Naive thymus-derived CD4-positive, alpha-beta T cell (primary cell): ENCODE measurements at regions not wholly inside any gene's neighbourhood (a gene's known extent, or its start where the extent isn't known, plus 50 kb on each side); places are given as distances from the start of the nearest gene placed in this dataset.

ENCODE experiments used
- ATAC-seq: fragments of 150-1000 bp; cut with Tn5 transposase; 2 replicates; pipeline ENCODE4 v1.10.0; 2021; ENCODE audit warnings: mild to moderate bottlenecking, moderate library complexity
- CTCF ChIA-PET: fragments of 350-600 bp; sonication (Branson Sonifier 250); formaldehyde crosslinking; loops from one replicate; lab custom pipeline; 2021; ENCODE audit warnings: antibody characterized with exemption; lab: Charles Lee
- POLR2A ChIA-PET: fragments of 350-600 bp; sonication (Branson Sonifier 250); formaldehyde crosslinking; loops from one replicate; lab custom pipeline; 2021; ENCODE audit warnings: antibody characterized with exemption, inconsistent platforms; lab: Charles Lee
- DNase-seq, 9 donors: peaks; one replicate each; pipeline versions ENCODE4 v3.0.0 to v3.0.0-alpha.2; 2020 to 2022; ENCODE audit warnings: mixed read lengths in 1 of 9
- H3K27ac ChIP-seq: one replicate; pipeline ENCODE4 v1.7.0; 2013; ENCODE audit warnings: mild to moderate bottlenecking, low read depth, low read length, moderate library complexity
- H3K27me3 ChIP-seq, 2 donors: one replicate each; pipeline ENCODE4 v1.7.0; 2013; ENCODE audit warnings: low read length in 2 of 2, mild to moderate bottlenecking in 2 of 2, moderate library complexity in 2 of 2; ENCODE audit not compliant: control insufficient read depth in 2 of 2, insufficient read depth in 2 of 2
- H3K36me3 ChIP-seq, 3 experiments: 1 replicate in 2 of 3; 2 replicates in 1 of 3; pipeline ENCODE4 v1.7.0; 2013; ENCODE audit warnings: low read length in 3 of 3, mild to moderate bottlenecking in 3 of 3, moderate library complexity in 1 of 3; ENCODE audit not compliant: insufficient read depth in 3 of 3, control insufficient read depth in 2 of 3
- H3K4me1 ChIP-seq, 2 donors: one replicate each; pipeline ENCODE4 v1.7.0; 2013; ENCODE audit warnings: low read length in 2 of 2, mild to moderate bottlenecking in 2 of 2, moderate library complexity in 1 of 2; ENCODE audit not compliant: control insufficient read depth in 2 of 2, insufficient read depth in 2 of 2
- H3K4me3 ChIP-seq: 2 replicates; pipeline ENCODE4 v1.7.0; 2013; ENCODE audit warnings: mild to moderate bottlenecking, low read length
- H3K9me3 ChIP-seq, 3 experiments: 1 replicate in 2 of 3; 2 replicates in 1 of 3; pipeline ENCODE4 v1.7.0; 2013; ENCODE audit warnings: low read length in 3 of 3; ENCODE audit not compliant: control insufficient read depth in 2 of 3
- H3K27ac Mint-ChIP-seq, 9 donors: one replicate each; pipeline ENCODE4 v1.8.0; 2020 to 2022; ENCODE audit warnings: mixed read lengths in 9 of 9, mild to moderate bottlenecking in 8 of 9, moderate library complexity in 5 of 9, inconsistent platforms in 2 of 9
- H3K27me3 Mint-ChIP-seq, 5 donors: one replicate each; pipeline ENCODE4 v1.8.0; 2021 to 2022; ENCODE audit warnings: mixed read lengths in 5 of 5, mild to moderate bottlenecking in 1 of 5
- H3K36me3 Mint-ChIP-seq, 5 donors: one replicate each; pipeline ENCODE4 v1.8.0; 2020 to 2022; ENCODE audit warnings: mixed read lengths in 5 of 5, mild to moderate bottlenecking in 3 of 5, inconsistent platforms in 1 of 5
- H3K4me1 Mint-ChIP-seq, 7 donors: one replicate each; pipeline ENCODE4 v1.8.0; 2020 to 2022; ENCODE audit warnings: mixed read lengths in 7 of 7, mild to moderate bottlenecking in 3 of 7, inconsistent platforms in 1 of 7
- H3K4me3 Mint-ChIP-seq, 10 donors: one replicate each; pipeline ENCODE4 v1.8.0; 2020 to 2022; ENCODE audit warnings: mild to moderate bottlenecking in 10 of 10, mixed read lengths in 10 of 10, moderate library complexity in 6 of 10, inconsistent platforms in 2 of 10
- H3K9me3 Mint-ChIP-seq, 11 donors: one replicate each; pipeline ENCODE4 v1.8.0; 2020 to 2022; ENCODE audit warnings: mixed read lengths in 11 of 11, mild to moderate bottlenecking in 4 of 11, inconsistent platforms in 1 of 11, moderate library complexity in 1 of 11
- intact Hi-C, 2 donors: fragments of 100-400 bp; cut with micrococcal nuclease; formaldehyde crosslinking; loops; one replicate each; pipeline ENCODE4 v1.15.1; 2023

DNA sequence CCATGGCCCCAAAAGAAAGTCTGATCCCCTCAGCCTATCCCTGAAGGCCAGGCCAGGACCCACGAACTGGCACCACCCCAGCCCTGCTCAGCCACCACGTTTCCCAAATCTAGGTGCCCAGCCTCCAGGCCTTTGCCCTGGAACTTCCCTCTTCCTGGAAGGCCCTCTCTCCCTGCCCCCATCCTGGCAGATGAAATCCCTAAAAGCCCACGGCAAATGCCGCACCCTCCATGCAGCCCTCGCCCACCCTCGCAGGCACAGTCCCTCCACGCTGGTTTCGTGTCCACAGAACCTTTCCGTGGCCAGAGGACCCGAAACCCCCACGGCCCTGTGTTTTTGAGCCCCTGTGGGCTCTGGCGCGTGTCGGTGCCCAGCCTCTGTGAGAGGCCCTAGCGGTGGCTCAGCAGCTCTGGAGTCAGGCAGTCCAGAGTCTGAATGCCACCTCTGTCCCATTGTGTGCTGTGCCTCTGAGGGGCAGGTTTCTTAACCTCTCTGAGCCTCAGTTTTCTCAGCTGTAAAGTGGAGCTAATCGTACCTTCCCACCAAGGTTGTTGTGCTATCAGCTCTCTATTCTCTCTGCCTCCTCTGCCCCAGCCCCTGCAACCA lies 138.5 kb upstream of the IQSEC1 start:
- H3K4me1 ChIP-seq, result no peaks in the 10 kb centered on the region
- H3K27ac ChIP-seq, result no peak overlapping the region
- no peaks in the 10 kb centered on the region for H3K9me3 Mint-ChIP-seq
- no peak overlapping the region for H3K27ac Mint-ChIP-seq
- H3K4me3 ChIP-seq, result no peak overlapping the region
- peaks cover 0 to under 1% of the 10 kb centered on the region in 2 donors for H3K27me3 ChIP-seq
- H3K36me3 ChIP-seq, result no peaks in the 10 kb centered on the region
- DNase-seq (no peak), ATAC-seq (no peak)
- ChIA-PET CTCF (no interaction called here), POLR2A (no interaction called here)
- H3K9me3 ChIP-seq, result no peaks in the 10 kb centered on the region
- H3K27me3 Mint-ChIP-seq, result peaks cover under 1 to 13% (median 9%) of the 10 kb centered on the region in 5 donors
- H3K36me3 Mint-ChIP-seq, result no peaks in the 10 kb centered on the region
- H3K4me1 Mint-ChIP-seq, result no peaks in the 10 kb centered on the region
- no peak overlapping the region for H3K4me3 Mint-ChIP-seq
- intact Hi-C loops, result no loop called here

DNA sequence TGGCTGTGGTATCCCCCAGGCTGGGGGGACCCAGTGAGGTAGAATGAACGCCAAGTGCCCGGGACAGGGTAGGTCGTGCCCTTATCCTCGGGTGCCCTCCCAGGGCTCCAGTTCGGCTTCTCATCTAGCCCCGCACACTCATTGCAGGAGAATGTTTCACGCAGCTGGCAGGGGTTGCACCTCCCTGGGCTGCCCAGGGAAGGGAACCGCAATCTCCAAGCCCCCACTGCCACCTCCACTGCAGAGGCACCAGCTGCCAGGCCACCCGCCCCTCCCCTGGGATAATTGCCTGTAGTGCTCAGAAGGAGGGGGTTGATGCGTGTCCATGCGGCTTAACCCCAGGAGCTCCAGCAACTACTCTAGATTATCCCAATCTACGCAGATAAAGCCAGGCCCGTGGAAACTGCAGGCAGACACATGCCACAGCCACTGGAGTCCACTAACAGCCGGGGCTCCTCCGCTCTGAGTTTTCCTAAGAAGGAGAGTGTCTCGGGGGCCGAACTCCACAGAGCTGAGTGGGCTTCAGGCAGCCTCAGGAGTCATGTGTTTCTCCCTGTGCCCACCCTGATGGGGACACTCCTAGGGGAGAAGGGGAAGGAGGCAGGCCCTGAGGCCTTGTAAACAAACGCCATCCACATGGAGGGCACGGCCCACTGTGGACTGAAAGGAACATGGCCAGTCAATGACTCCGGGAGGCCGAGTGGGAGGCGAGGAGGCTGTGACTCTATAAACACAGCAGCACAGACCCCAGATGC lies 137.2 kb upstream of the IQSEC1 start:
- H3K27me3 ChIP-seq, result peaks cover 0 to 3% of the 10 kb centered on the region in 2 donors
- H3K36me3 Mint-ChIP-seq, result no peaks in the 10 kb centered on the region
- no peak overlapping the region for H3K27ac ChIP-seq
- H3K9me3 ChIP-seq, result no peaks in the 10 kb centered on the region
- ChIA-PET CTCF (no interaction called here), POLR2A (no interaction called here)
- H3K36me3 ChIP-seq, result no peaks in the 10 kb centered on the region
- H3K4me1 ChIP-seq, result no peaks in the 10 kb centered on the region
- no peak overlapping the region for H3K4me3 ChIP-seq
- H3K9me3 Mint-ChIP-seq, result no peaks in the 10 kb centered on the region
- H3K4me1 Mint-ChIP-seq, result peaks cover 0 to 3% (median 0%) of the 10 kb centered on the region in 7 donors
- ATAC-seq (no peak), DNase-seq (no peak)
- H3K27ac Mint-ChIP-seq, result no peak overlapping the region
- intact Hi-C loops, result no loop called here
- no peak overlapping the region for H3K4me3 Mint-ChIP-seq
- H3K27me3 Mint-ChIP-seq, result peaks cover 13 to 24% (median 19%) of the 10 kb centered on the region in 5 donors

DNA sequence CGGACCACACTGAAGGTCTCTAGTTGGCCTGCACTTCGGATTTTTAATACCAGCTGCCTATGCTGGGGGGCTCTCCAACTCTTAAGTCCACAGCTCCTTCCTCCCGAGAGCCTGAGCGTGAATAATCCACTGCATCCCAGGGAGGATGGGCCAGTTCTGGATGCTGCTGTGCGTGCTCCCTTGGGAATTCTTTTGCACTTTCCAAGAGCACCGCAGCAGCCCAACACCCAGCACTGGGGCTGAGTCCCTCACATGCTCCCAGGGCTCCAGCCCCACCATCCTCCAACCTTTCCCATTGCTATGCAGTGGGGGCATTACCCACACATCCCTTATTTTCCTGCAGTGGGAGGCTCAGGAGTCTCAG lies 136.4 kb upstream of the IQSEC1 start:
- Histone ChIP-seq H3K4me1 (no peaks in the 10 kb centered on the region), H3K36me3 (no peaks in the 10 kb centered on the region), H3K27ac (no peak overlapping the region), H3K27me3 (peaks cover 0 to 3% of the 10 kb centered on the region in 2 donors), H3K9me3 (no peaks in the 10 kb centered on the region), H3K4me3 (no peak overlapping the region)
- Mint-ChIP-seq H3K9me3 (no peaks in the 10 kb centered on the region), H3K4me3 (no peak overlapping the region), H3K27me3 (peaks cover 20 to 32% (median 27%) of the 10 kb centered on the region in 5 donors), H3K27ac (no peak overlapping the region), H3K4me1 (peaks cover 0 to 7% (median 4%) of the 10 kb centered on the region in 7 donors), H3K36me3 (no peaks in the 10 kb centered on the region)
- ChIA-PET POLR2A (no interaction called here), CTCF (no interaction called here)
- no peak for ATAC-seq
- intact Hi-C loops, result no loop called here
- DNase-seq, result no peak

DNA sequence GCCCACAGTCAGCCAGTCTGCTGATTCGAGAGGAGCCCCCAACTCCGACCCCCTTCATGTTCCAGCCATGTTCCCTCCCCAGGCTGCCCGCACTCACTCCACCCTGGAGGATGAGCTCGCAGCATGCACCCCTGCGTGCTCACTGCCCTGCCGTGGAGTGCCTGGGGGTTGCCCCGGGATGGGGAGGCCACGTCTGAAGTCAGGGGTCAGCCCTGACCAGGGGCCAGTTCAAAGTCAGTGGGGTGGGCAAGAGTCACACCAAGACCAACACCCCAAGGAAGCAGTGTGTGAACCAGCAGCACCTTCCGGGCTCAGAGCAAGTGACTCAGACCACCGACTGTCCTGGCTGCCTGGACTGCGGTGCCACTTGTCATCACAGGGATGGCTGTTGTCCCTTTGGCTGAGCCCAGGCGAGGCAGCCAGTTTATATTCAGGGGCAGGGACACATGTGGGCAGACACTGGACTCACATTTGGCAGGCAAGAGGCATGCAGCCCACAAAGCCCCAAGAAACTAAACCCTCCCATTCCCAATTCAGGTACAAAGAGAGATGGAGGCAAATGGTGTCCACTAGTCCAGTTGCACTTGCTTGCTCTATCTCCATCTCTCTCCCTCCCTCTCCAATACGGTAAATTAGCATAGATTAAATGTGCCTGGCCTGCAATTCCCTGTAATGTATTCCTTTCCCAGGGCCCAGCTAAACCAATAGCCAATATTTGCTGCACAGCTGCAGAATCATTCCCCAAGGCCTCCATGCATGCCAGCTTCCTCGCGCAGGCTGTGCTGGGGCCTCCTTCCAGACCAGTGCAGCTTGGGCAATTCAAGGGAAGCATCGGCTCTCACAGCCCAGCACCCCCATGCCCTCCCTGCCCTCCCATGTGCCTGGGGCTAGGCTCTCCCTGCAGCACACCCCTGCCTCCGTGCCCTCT lies 135.7 kb upstream of the IQSEC1 start:
- no peak overlapping the region for H3K27ac ChIP-seq
- ATAC-seq (no peak), DNase-seq (no peak)
- no peaks in the 10 kb centered on the region for H3K9me3 Mint-ChIP-seq
- H3K4me3 Mint-ChIP-seq, result no peak overlapping the region
- peaks cover 0 to 11% (median 7%) of the 10 kb centered on the region in 7 donors for H3K4me1 Mint-ChIP-seq
- intact Hi-C loops, result no loop called here
- ChIA-PET CTCF (no interaction called here), POLR2A (no interaction called here)
- no peak overlapping the region for H3K4me3 ChIP-seq
- H3K36me3 ChIP-seq, result no peaks in the 10 kb centered on the region
- no peaks in the 10 kb centered on the region for H3K4me1 ChIP-seq
- H3K27me3 Mint-ChIP-seq, result peaks cover 25 to 39% (median 33%) of the 10 kb centered on the region in 5 donors
- H3K27me3 ChIP-seq, result peaks cover 0 to 3% of the 10 kb centered on the region in 2 donors
- H3K36me3 Mint-ChIP-seq, result no peaks in the 10 kb centered on the region
- H3K27ac Mint-ChIP-seq, result no peak overlapping the region
- no peaks in the 10 kb centered on the region for H3K9me3 ChIP-seq

DNA sequence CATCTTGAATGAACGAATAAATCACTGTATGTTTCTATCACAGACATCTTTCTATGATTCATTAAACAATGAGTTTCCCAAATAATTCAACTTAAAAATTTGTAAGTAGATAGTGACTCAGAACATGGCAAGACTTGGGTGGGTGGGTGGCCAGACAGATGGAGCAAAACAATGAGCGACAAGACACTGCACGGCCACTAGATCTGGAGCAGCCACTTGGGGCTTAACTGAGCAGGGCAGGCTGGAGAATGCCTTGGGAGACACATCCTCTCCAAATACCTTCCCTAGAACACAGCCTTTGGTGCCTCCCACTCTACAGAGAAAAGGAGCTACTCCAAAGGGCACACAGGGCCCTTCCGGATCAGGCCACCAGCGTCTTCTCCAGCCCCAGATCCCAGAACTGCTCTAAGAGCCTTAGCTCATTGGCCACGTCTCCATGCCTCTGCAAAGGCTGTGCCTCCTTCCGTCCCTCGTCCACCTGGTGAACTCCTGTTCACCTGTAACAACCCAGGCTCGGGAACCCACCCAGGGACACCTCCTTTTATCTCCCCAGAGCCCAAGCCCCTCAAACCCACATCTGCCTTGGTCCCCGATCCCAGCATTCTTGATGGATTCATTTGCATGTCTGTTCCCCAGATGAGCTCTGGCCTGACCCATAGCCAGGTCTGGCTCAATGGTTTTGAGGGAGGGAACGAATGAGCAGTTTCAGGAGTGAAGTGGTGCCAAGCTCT lies 134.9 kb upstream of the IQSEC1 start:
- peaks cover 0 to 11% (median 7%) of the 10 kb centered on the region in 7 donors for H3K4me1 Mint-ChIP-seq
- Histone ChIP-seq H3K36me3 (no peaks in the 10 kb centered on the region), H3K9me3 (no peaks in the 10 kb centered on the region), H3K4me3 (no peak overlapping the region), H3K27me3 (peaks cover 0 to 3% of the 10 kb centered on the region in 2 donors), H3K27ac (no peak overlapping the region), H3K4me1 (no peaks in the 10 kb centered on the region)
- ChIA-PET POLR2A (no interaction called here), CTCF (no interaction called here)
- DNase-seq (peak in 1 of 9 donors; percentile 5), ATAC-seq (no peak)
- no peaks in the 10 kb centered on the region for H3K36me3 Mint-ChIP-seq
- peaks cover 29 to 44% (median 36%) of the 10 kb centered on the region in 5 donors for H3K27me3 Mint-ChIP-seq
- no peak overlapping the region for H3K4me3 Mint-ChIP-seq
- intact Hi-C loops, result no loop called here
- no peaks in the 10 kb centered on the region for H3K9me3 Mint-ChIP-seq
- no peak overlapping the region for H3K27ac Mint-ChIP-seq

DNA sequence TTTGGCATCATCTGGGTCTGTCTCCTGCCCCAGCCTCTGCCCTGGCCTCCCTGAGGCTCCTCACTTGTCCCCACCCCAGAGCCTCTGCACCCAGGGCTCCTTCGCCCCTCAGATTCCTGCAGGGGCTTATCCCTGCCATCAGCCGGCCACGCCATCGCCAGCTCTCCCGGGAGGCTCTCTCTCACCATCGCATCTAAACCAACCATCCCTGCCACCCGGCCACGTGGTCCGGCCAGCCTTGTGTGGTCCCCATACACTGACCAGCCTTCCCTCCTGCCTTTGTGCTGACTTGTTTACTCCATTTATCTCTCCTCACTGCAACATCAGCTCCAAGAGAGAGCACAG lies 134.3 kb upstream of the IQSEC1 start:
- DNase-seq (peak in 1 of 9 donors; percentile 2), ATAC-seq (no peak)
- Histone ChIP-seq H3K9me3 (no peaks in the 10 kb centered on the region), H3K27ac (no peak overlapping the region), H3K36me3 (no peaks in the 10 kb centered on the region), H3K4me3 (no peak overlapping the region), H3K27me3 (peaks cover 0 to 3% of the 10 kb centered on the region in 2 donors), H3K4me1 (no peaks in the 10 kb centered on the region)
- intact Hi-C loops, result no loop called here
- Mint-ChIP-seq H3K4me1 (peaks cover 0 to 11% (median 7%) of the 10 kb centered on the region in 7 donors), H3K27me3 (peaks cover 35 to 46% (median 42%) of the 10 kb centered on the region in 5 donors), H3K9me3 (no peaks in the 10 kb centered on the region), H3K27ac (no peak overlapping the region), H3K36me3 (no peaks in the 10 kb centered on the region), H3K4me3 (no peak overlapping the region)
- CTCF ChIA-PET, result no interaction called here
- POLR2A ChIA-PET, result no interaction called here
